Glutamatergic neuron (in vitro differentiated cells): ENCODE measurements at regions not wholly inside any gene's neighbourhood (a gene's known extent, or its start where the extent isn't known, plus 50 kb on each side); places are given as distances from the start of the nearest gene placed in this dataset.

Experiments used
- DNase-seq: peaks from one replicate; pipeline ENCODE4 v3.0.0; 2022
- H3K27ac Mint-ChIP-seq: one replicate; pipeline ENCODE4 v1.8.0; 2020; ENCODE audit warnings: mild to moderate bottlenecking, mixed read lengths, inconsistent platforms; ENCODE audit not compliant: unreplicated experiment
- H3K27me3 Mint-ChIP-seq: one replicate; pipeline ENCODE4 v1.8.0; 2020; ENCODE audit warnings: mild to moderate bottlenecking, moderate library complexity, mixed read lengths, inconsistent platforms; ENCODE audit not compliant: unreplicated experiment
- H3K36me3 Mint-ChIP-seq: one replicate; pipeline ENCODE4 v1.8.0; 2020; ENCODE audit warnings: mild to moderate bottlenecking, mixed read lengths, inconsistent platforms; ENCODE audit not compliant: unreplicated experiment
- H3K4me1 Mint-ChIP-seq: one replicate; pipeline ENCODE4 v1.8.0; 2020; ENCODE audit warnings: mild to moderate bottlenecking, low read depth, mixed read lengths, inconsistent platforms; ENCODE audit not compliant: unreplicated experiment
- H3K4me3 Mint-ChIP-seq: one replicate; pipeline ENCODE4 v1.8.0; 2020; ENCODE audit warnings: mild to moderate bottlenecking, mixed read lengths, inconsistent platforms; ENCODE audit not compliant: unreplicated experiment
- H3K9me3 Mint-ChIP-seq: one replicate; pipeline ENCODE4 v1.8.0; 2020; ENCODE audit warnings: mild to moderate bottlenecking, moderate library complexity, mixed read lengths, inconsistent platforms; ENCODE audit not compliant: unreplicated experiment
- CTCF ChIP-seq: fragments of 200-600 bp; sonication (generic); IDR thresholded peaks from one replicate; pipeline ENCODE4 v1.5.0; 2021; ENCODE audit not compliant: partially characterized antibody, unreplicated experiment

GRCh38 chr2:144582651-144583380, 62.9 kb upstream of the ZEB2 start:
- DNase-seq = no peak
- no peaks in the 10 kb centered on the region for H3K36me3 Mint-ChIP-seq
- H3K9me3 Mint-ChIP-seq = no peaks in the 10 kb centered on the region
- no peak overlapping the region for H3K4me3 Mint-ChIP-seq
- no peak for TF ChIP-seq CTCF
- peaks cover 6% of the 10 kb centered on the region for H3K4me1 Mint-ChIP-seq
- peaks cover 2% of the 10 kb centered on the region for H3K27me3 Mint-ChIP-seq
- H3K27ac Mint-ChIP-seq = no peak overlapping the region

- no peak for TF ChIP-seq CTCF
- no peak for DNase-seq
- Mint-ChIP-seq H3K4me1 (peaks cover 6% of the 10 kb centered on the region), H3K9me3 (no peaks in the 10 kb centered on the region), H3K4me3 (no peak overlapping the region), H3K27me3 (peaks cover 2% of the 10 kb centered on the region), H3K36me3 (no peaks in the 10 kb centered on the region), H3K27ac (no peak overlapping the region)
Measured at GRCh38 chr2:144580521-144581161, 60.7 kb upstream of the ZEB2 start.

- Mint-ChIP-seq H3K36me3 (no peaks in the 10 kb centered on the region), H3K9me3 (no peaks in the 10 kb centered on the region), H3K4me1 (peaks cover 6% of the 10 kb centered on the region), H3K27ac (no peak overlapping the region), H3K27me3 (no peaks in the 10 kb centered on the region), H3K4me3 (no peak overlapping the region)
- TF ChIP-seq CTCF = no peak
- no peak for DNase-seq
Measured at GRCh38 chr2:144579556-144579955, 59.6 kb upstream of the ZEB2 start.

- H3K27ac Mint-ChIP-seq = no peak overlapping the region
- H3K9me3 Mint-ChIP-seq = no peaks in the 10 kb centered on the region
- no peak overlapping the region for H3K4me3 Mint-ChIP-seq
- TF ChIP-seq CTCF = no peak
- no peaks in the 10 kb centered on the region for H3K27me3 Mint-ChIP-seq
- no peaks in the 10 kb centered on the region for H3K36me3 Mint-ChIP-seq
- DNase-seq = no peak
- H3K4me1 Mint-ChIP-seq = peaks cover 6% of the 10 kb centered on the region
Measured at GRCh38 chr2:144578099-144578498, 58.2 kb upstream of the ZEB2 start.

GRCh38 chr2:144572977-144573376, 53.1 kb upstream of the ZEB2 start:
- no peak overlapping the region for H3K4me3 Mint-ChIP-seq
- H3K27me3 Mint-ChIP-seq = no peaks in the 10 kb centered on the region
- no peaks in the 10 kb centered on the region for H3K36me3 Mint-ChIP-seq
- H3K4me1 Mint-ChIP-seq = peaks cover 6% of the 10 kb centered on the region
- no peaks in the 10 kb centered on the region for H3K9me3 Mint-ChIP-seq
- no peak for TF ChIP-seq CTCF
- DNase-seq = no peak
- H3K27ac Mint-ChIP-seq = no peak overlapping the region
